ENCODE measurements at regions not wholly inside any gene's neighbourhood (a gene's known extent, or its start where the extent isn't known, plus 50 kb on each side); places are given as distances from the start of the nearest gene placed in this dataset.

- Histone ChIP-seq H3K36me3 (replicated peaks in 1 of 2; ENCODE audit: control extremely low read depth in 1 of 2, control insufficient read depth in 1 of 2, extremely low read depth in 1 of 2, insufficient read depth in 2 of 2, low read length in 1 of 2) (no peaks in the 10 kb centered on the region), H3K27me3 (replicated peaks in 1 of 4; ENCODE audit: control extremely low read depth in 1 of 4, control insufficient read depth in 3 of 4, insufficient read depth in 4 of 4, low read length in 3 of 4) (peaks cover 0 to 3% (median 0%) of the 10 kb centered on the region in 4 experiments), H3K9ac (ENCODE audit: low read length) (no peak overlapping the region), H3K27ac (ENCODE audit: low read length in 2 of 2) (no peak overlapping the region), H3K9me3 (ENCODE audit: control extremely low read depth in 1 of 3, control insufficient read depth in 2 of 3, insufficient read depth in 1 of 3, low read length in 2 of 3) (no peaks in the 10 kb centered on the region), H3K79me2 (ENCODE audit: control insufficient read depth, insufficient read depth, low read length) (no peaks in the 10 kb centered on the region), H3K4me2 (replicated peaks; ENCODE audit: low read depth, low read length, poor library complexity, severe bottlenecking) (no peak overlapping the region), H3K4me1 (ENCODE audit: control insufficient read depth in 2 of 2, insufficient read depth in 2 of 2, low read length in 2 of 2) (no peaks in the 10 kb centered on the region), H2AFZ (ENCODE audit: insufficient read depth, low read depth, low read length, poor library complexity, severe bottlenecking) (no peak overlapping the region), H4K20me1 (ENCODE audit: control insufficient read depth, insufficient read depth, low read length, poor library complexity, severe bottlenecking) (no peaks in the 10 kb centered on the region), H3K4me3 (ENCODE audit: control extremely low read depth in 1 of 5, extremely low read depth in 1 of 5, insufficient read depth in 1 of 5, low read depth in 2 of 5, low read length in 4 of 5) (no peak overlapping the region)
- no peak overlapping the region for H3K4me3 Mint-ChIP-seq
- TF ChIP-seq, protein P1, sequence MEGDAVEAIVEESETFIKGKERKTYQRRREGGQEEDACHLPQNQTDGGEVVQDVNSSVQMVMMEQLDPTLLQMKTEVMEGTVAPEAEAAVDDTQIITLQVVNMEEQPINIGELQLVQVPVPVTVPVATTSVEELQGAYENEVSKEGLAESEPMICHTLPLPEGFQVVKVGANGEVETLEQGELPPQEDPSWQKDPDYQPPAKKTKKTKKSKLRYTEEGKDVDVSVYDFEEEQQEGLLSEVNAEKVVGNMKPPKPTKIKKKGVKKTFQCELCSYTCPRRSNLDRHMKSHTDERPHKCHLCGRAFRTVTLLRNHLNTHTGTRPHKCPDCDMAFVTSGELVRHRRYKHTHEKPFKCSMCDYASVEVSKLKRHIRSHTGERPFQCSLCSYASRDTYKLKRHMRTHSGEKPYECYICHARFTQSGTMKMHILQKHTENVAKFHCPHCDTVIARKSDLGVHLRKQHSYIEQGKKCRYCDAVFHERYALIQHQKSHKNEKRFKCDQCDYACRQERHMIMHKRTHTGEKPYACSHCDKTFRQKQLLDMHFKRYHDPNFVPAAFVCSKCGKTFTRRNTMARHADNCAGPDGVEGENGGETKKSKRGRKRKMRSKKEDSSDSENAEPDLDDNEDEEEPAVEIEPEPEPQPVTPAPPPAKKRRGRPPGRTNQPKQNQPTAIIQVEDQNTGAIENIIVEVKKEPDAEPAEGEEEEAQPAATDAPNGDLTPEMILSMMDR (IDR thresholded peaks at IDR 0.05) = no peak
- no peak for TF ChIP-seq EZH2 (IDR thresholded peaks at IDR 0.05; ENCODE audit: borderline replicate concordance, insufficient read depth, low read depth, low read length, poor library complexity, severe bottlenecking)
- CTCF ChIA-PET = no interaction called here
- ATAC-seq (ENCODE audit: low read depth) (no peak), DNase-seq (no peak)
- no peaks in the 10 kb centered on the region for H3K4me1 Mint-ChIP-seq
- WGBS (ENCODE audit: insufficient coverage) = 100% methylated on average over 1 of the region's 3 CpGs
- POLR2A ChIA-PET = no interaction called here
- H3K9me3 Mint-ChIP-seq (ENCODE audit: insufficient read depth) = no peaks in the 10 kb centered on the region
- peaks cover 6% of the 10 kb centered on the region for H3K27me3 Mint-ChIP-seq
- H3K27ac Mint-ChIP-seq = no peak overlapping the region
- intact Hi-C loops (cut with micrococcal nuclease) = no loop called here
Measured at GRCh38 chr2:121030523-121030922, 254.5 kb downstream of the TFCP2L1 start.

GRCh38 chr2:121031568-121032340, 253.2 kb downstream of the TFCP2L1 start:
- Mint-ChIP-seq H3K27ac (no peak overlapping the region), H3K4me1 (no peaks in the 10 kb centered on the region), H3K4me3 (no peak overlapping the region), H3K27me3 (peaks cover 6% of the 10 kb centered on the region), H3K9me3 (ENCODE audit: insufficient read depth) (no peaks in the 10 kb centered on the region)
- Histone ChIP-seq H3K9ac (ENCODE audit: low read length) (no peak overlapping the region), H3K27me3 (replicated peaks in 1 of 4; ENCODE audit: control extremely low read depth in 1 of 4, control insufficient read depth in 3 of 4, insufficient read depth in 4 of 4, low read length in 3 of 4) (peaks cover 0 to 3% (median 0%) of the 10 kb centered on the region in 4 experiments), H4K20me1 (ENCODE audit: control insufficient read depth, insufficient read depth, low read length, poor library complexity, severe bottlenecking) (no peaks in the 10 kb centered on the region), H3K4me3 (ENCODE audit: control extremely low read depth in 1 of 5, extremely low read depth in 1 of 5, insufficient read depth in 1 of 5, low read depth in 2 of 5, low read length in 4 of 5) (no peak overlapping the region), H3K27ac (ENCODE audit: low read length in 2 of 2) (no peak overlapping the region), H3K4me2 (replicated peaks; ENCODE audit: low read depth, low read length, poor library complexity, severe bottlenecking) (no peak overlapping the region), H3K36me3 (replicated peaks in 1 of 2; ENCODE audit: control extremely low read depth in 1 of 2, control insufficient read depth in 1 of 2, extremely low read depth in 1 of 2, insufficient read depth in 2 of 2, low read length in 1 of 2) (no peaks in the 10 kb centered on the region), H2AFZ (ENCODE audit: insufficient read depth, low read depth, low read length, poor library complexity, severe bottlenecking) (no peak overlapping the region), H3K9me3 (ENCODE audit: control extremely low read depth in 1 of 3, control insufficient read depth in 2 of 3, insufficient read depth in 1 of 3, low read length in 2 of 3) (no peaks in the 10 kb centered on the region), H3K79me2 (ENCODE audit: control insufficient read depth, insufficient read depth, low read length) (no peaks in the 10 kb centered on the region), H3K4me1 (ENCODE audit: control insufficient read depth in 2 of 2, insufficient read depth in 2 of 2, low read length in 2 of 2) (no peaks in the 10 kb centered on the region)
- ChIA-PET POLR2A (no interaction called here), CTCF (no interaction called here)
- ATAC-seq (ENCODE audit: low read depth) (no peak), DNase-seq (no peak)
- WGBS (ENCODE audit: insufficient coverage) = 97% methylated on average over 11 of the region's 12 CpGs
- intact Hi-C loops (cut with micrococcal nuclease) = no loop called here
- TF ChIP-seq EZH2 (IDR thresholded peaks at IDR 0.05; ENCODE audit: borderline replicate concordance, insufficient read depth, low read depth, low read length, poor library complexity, severe bottlenecking) = no peak
- TF ChIP-seq, protein P1 (IDR thresholded peaks at IDR 0.05) = no peak

All from B cell (primary cell).